Brain pericyte (primary cell): ENCODE measurements at regions not wholly inside any gene's neighbourhood (a gene's known extent, or its start where the extent isn't known, plus 50 kb on each side); places are given as distances from the start of the nearest gene placed in this dataset.
"Not testable (repeated sequence)": the region's sequence is repeated elsewhere in the genome, so short reads cannot be mapped to it uniquely, and the experiment has no call there.

ENCODE experiments used
- DNase-seq: peaks from one replicate; pipeline ENCODE4 v3.0.0-alpha.2; 2012; ENCODE audit warnings: low read depth, low spot score

DNA sequence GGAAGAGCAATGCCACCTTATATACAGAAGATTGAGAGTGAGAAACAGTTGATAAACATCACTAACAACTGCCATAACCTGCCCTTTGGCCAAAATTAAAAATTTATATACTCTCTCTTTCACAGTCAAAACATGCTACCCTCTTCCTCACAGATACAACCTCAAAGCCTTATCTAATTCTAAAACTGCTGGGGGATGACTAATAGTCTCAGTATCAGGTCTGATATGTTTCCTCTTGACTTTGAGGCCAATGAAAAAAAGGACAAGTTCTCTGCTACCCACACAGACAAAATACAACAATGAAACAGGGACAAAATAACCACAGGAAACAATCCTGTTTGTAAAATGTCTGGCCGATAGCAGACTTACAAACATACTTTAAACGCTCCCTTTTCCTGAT, 485.6 kb upstream of the NUDT12 start:
- DNase-seq: no peak

DNA sequence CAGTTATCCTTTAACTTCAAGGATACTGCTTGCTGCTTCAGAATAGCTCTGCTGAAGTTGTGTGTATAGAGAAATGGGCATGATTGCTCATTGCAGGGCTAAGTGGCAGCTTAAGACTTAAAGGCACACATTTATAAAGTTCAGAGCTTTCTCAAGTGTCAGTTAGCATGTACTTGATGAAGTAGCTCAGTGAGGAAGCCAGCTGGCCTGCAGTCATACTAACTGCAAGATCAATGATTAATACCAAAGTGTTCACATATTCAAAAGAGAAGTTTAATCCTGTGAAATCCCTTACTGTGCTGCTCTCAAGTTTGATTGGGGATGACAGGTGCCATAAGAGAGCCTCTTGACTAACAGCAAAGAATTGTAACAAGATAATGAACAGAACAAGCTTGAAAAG, 483.4 kb upstream of the NUDT12 start:
- no peak for DNase-seq

DNA sequence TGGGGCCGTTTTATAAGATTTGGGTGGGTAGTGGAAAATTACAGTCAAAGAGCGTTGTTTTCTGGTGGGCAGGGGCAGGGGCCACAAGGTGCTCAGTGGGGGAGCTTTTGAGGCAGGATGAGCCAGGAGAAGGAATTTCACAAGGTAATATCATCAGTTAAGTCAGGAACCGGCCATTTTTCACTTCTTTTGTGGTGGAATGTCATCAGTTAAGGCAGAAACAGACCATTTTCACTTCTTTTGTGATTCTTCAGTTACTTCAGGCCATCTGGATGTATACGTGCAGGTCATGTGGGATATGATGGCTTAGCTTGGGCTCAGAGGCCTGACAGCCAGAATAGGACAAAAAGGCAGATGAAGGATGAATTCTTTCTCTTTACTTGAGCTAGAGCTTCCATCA, 477.3 kb upstream of the NUDT12 start:
- DNase-seq: not testable (repeated sequence)

DNA sequence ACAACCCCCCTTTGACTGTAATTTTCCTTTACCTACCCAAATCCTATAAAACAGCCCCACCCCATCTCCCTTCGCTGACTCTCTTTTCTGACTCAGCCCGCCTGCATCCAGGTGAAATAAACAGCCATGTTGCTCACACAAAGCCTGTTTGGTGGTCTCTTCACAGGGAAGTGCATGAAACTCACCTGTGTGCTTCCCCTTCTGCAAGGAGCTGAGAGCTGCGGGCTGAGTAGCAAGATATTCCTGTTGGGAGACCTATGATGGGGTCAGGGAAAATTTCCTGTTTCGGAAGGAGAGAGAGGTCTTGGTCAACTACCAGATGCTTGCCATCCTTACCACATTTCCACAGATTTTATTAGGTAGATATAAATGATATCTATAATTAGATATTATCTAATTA, 474.5 kb upstream of the NUDT12 start:
- not testable (repeated sequence) for DNase-seq

DNA sequence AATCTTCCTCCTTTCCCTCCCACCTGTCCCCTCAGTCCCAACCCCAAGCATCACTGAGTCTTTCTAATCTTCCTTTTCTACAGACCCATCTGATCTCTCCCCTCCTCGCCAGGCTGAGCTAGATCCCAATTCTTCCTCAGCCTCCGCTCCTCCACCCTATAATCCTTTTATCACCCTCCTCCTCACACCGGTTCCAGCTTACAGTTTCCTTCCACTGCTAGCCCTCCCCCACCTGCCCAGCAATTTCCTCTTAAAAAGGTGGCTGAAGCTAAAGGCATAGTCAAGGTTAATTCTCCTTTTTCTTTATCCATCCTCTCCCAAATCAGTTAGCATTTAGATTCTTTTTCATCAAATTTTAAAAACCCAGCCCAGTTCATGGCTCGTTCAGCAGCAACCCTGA, 470.6 kb upstream of the NUDT12 start:
- not testable (repeated sequence) for DNase-seq

DNA sequence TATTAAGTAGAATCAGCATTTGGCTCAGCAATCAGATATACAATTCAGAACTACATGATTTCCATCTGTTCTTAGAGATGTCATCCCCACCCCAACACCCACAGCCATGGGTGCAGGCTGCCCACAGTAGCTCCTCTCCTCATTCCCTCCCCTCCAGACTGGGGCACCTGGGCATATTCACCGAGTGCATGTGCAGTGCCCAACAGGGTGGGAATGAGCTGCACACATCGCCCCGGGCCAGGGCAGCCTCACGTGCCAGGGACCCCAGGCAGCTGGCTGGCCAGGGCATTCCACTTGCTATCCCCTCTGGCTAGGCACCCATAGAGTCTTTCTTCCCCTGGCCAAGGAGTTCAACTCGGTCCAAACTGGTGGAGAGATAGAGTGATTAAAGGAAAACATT, 461.9 kb upstream of the NUDT12 start:
- no peak for DNase-seq

DNA sequence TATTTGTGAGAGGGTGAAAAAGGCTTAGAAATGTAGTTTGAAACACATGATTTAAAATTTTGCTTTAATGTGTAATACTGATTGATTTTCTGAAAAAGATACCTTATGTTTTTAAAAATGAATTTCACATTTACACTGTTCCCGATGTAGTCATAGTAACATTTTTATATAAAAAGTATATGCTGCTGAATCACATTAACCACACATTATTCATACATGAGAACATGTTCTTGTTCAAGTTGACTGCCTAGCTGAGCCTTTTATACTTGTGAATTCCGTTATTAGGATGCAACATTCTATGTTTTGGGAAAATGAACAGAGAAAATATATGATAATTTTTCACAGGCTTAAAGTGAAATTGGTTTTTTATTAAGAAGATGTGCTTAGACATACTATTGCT, 461.1 kb upstream of the NUDT12 start:
- DNase-seq: no peak

DNA sequence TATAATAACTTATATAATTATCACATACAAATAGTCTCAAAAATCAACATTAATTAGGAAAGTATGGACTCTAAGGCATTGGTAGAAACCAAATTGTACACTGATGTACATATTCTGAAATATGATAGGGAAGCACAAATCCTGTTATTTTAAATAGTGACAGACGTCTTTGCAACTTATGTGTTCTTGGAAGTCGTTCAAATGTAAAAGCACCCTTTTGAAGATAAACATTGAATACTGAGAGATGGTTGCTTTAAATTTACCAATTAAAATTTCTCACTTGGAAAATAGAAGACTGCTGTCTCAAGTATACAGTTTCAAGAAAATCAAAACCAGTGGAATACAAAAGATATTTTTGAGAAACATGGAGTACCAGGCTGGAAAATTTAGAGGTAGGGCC, 457.4 kb upstream of the NUDT12 start:
- DNase-seq: no peak

DNA sequence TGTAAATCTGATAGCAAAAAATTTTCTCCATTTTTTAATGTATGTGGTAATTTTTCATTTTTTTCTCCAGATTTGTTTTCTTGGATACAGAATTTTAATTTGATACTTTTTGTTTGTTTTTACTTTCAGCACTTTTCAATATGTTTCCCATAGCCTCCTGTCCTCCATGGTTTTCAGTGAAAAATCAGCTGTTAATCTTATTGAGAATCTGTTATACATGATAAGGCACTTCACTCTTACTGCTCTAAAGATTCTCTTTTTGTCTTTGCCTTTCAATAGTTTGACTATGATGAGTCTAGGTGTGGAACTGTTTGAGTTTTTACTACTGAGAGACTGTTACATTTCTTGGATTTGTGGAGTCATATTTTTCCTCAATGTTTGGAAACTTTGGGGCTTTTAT, 455.7 kb upstream of the NUDT12 start:
- no peak for DNase-seq

DNA sequence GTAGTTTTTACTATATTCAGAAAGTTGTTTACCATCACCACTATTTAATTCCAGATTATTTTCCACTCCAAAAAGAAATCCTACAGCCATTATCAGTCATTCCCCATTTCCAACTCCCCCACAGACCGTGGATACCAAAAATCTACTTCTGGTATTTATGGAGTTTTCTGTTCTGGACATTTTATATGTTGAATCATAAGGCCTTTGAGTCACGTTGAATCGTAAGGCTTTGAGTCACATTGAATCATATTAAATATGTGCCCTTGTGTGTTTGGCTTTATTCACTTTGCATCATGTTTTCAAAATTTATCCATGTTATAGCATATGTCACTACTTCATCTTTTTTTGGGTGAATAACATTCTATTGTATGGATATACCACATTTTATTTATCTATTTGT, 454.1 kb upstream of the NUDT12 start:
- DNase-seq: no peak

DNA sequence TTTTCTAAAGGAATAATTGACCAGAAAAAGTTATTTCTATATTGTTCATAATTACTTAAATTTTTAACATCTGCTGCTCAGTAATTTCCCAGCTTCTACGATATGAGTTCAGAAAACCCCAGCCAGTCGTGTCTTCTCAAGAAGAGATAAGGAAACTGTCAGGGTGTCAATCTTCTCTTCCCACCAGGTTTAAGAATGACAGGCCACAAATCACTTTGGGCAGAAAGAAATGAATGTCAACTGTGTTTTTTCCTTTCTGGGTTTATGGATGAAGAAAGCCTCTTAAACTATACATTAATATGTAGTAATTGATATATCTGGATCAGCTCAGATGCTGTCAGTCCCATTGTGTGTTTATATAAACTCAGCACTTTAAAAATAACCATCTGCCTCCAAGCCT, 453.2 kb upstream of the NUDT12 start:
- no peak for DNase-seq

DNA sequence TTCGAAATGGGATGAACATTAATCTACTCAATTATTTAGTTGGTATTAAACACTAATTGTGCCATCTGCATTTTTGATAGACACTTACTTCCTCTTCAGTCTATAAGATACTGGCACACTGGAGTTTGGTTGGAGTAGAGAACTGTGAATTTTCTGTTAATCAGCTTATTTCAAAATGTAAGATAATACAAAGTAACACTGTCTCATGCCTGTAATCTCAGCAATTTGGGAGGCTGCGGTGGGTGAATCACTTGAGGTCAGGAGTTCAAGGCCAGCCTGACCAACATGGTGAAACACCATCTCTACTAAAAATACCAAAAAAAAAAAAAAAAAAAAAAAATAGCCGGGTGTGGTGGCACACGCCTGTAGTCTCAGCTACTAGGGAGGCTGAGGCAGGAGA, 440.2 kb upstream of the NUDT12 start:
- not testable (repeated sequence) for DNase-seq

DNA sequence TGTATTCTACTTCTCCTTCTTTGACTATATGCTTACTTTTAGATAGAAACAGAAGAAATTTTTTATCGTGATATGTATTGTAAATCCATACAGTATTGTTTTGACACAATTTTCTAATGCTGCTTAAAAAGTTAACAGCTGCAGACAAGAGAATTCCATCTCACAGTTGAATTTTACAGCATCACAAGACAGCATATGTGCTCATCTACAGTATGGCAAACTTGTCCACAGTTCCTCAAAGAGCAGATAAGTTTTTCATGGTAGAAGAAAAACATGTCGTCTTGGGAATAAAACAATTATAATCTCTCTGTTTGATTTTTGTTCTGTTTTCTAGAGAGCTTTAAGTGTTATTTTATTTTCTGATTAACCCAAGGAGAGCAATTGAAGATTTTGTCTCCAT, 438.5 kb upstream of the NUDT12 start:
- no peak for DNase-seq

DNA sequence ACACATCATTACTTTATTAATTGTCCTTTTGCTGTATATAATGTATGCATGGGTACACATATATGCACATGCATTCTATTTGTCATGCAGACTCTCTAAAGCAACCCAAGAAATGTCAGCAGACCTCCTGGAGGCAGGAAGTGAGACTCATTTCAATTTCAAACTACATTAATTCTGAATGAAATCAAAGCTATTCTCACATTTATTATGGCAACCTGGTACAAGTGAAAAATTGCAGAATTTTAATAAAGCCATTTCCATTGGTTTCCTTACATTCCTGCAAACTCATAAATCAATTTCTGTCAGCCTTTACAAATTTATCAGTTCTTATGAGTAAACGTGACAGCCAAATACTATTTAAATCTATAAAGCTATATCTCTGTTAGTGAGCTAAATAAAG, 430.4 kb upstream of the NUDT12 start:
- no peak for DNase-seq

DNA sequence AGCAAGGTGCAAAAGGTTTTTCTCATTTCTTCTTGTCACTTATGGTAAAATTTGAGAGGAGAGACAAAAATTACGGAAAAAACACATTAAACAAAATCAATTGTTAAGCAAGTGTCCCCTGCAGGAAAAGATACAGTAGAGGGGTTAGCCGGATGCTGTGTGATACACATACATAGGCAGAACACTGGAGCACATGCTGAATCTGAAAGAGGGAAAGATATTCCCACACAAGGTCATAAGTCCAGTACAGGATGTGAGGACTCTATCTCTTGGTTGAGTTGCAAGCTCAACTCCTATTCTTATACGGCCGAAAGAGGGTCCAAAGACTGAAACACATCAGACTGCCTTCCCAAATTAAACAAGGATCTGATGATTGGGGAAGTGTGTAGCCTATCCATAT, 427.5 kb upstream of the NUDT12 start:
- no peak for DNase-seq

DNA sequence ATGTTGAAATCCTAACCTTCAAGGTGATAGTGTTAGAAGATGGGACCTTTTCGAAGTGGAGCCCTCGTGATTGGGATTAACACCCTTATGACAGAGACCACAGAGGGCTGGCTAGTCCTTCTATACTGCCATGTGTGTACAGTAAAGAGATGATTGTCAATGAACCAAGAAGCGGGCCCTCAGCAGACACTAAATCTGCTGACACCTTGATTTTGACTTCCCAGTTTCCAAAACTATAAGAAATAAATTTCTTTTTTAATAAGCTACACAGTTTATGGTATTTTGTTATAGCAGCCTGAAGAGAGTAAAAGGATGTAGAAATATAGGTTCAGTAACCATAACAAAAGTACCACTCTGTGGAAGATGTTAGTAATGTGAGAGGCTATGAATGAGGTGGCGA, 419.0 kb upstream of the NUDT12 start:
- DNase-seq: no peak

DNA sequence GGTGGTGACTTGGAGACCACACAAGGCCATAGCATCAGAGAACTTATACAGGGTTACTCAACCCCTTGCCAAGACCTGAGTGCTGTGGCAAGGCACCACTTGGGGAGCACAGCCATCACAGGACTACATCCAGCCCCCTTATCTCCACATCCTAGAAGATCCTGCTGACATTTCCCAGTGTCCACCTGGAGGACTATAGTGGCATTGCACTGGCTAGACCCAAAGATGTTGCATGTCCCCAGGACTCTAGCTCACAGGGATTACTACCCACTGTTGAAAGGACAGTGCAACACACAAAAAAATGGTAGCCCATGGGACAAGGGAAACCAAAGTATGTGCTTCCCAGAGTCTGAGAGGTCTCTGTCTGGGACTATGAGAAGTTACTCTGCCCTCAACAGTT, 411.1 kb upstream of the NUDT12 start:
- DNase-seq: no peak

DNA sequence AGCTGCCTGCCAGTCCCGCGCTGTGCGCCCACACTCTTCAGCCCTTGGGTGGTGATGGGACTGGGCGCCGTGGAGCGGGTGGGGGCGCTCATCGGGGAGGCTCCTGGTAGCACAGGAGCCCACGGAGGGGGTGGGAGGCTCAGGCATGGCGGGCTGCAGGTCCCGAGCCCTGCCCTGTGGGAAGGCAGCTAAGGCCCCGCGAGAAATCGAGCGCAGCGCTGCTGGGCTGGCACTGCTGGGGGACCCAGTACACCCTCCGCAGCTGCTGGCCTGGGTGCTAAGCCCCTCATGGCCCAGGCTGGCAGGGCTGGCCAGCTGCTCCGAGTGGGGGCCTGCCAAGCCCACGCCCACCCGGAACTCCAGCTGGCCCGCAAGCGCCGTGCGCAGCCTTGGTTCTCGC, 403.7 kb upstream of the NUDT12 start:
- DNase-seq: not testable (repeated sequence)

DNA sequence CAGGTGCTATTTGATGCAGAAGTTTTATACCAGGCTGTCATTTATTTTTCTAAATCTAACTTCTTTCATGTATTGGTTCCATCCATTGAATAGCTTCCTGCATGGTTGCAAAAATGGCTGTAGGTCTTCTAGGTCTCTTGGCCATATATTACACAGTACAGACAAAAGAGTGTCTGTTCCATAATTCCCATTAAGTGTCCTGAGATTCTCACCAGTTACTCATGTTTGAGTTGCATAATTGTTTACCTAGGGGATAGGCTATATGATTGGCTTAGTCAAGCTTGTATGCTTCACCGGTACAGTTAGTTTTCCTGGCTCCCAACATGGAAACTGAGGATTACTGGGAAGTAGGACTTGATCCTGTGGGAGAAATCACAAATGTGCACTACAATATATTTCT, 399.4 kb upstream of the NUDT12 start:
- no peak for DNase-seq

DNA sequence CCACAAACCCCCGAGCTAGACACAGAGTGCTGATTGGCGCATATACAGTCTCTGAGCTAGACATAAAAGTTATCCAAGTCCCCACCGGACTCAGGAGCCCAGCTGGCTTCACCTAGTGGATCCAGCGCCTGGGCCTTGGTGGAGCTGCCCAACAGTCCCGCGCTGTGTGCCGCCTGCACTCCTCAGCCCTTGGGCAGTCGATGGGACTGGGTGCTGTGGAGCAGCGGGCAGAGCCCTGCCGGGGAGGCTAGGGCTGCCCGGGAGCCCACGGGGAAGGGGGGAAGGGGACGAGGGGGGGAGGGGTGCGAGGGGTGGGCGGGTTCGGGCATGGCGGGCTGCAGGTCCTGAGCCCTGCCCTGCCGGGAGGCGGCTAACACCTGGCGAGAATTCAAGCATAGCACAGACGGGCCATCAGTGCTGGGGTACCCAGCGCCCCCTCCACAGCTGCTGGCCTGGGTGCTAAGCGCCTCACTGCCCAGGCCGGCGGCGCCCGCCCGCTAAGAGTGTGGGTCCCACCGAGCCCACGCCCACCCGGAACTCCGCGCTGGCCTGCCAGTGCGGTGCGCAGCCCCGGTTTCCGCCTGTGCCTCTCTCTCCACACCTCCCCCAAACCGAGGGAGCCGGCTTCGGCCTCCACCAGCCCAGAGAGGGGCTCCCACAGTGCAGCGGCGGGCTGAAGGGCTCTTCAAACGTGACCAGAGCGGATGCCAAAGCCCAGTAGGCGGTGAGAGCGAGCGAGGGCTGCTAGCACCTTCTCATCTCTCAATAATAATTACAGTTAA, 391.2 kb upstream of the NUDT12 start:
- DNase-seq: no peak

DNA sequence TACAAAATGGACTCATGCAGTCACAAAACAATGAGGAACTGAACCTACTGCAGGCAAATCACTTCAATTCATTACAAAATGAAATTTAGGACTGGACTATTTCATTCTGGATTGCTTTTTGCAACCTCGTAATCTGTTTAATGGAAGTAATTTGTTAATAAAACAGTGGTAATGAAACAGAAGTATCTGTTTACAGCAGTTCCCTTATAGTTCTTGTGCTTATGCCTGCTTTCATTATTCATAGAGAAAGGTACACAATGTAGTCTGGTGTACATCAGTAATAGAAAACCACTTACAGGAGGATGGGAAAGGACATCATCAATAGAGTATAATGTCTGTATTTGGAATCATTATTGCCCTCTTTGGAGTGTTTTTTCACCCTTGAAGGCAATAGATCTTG, 389.2 kb upstream of the NUDT12 start:
- no peak for DNase-seq

DNA sequence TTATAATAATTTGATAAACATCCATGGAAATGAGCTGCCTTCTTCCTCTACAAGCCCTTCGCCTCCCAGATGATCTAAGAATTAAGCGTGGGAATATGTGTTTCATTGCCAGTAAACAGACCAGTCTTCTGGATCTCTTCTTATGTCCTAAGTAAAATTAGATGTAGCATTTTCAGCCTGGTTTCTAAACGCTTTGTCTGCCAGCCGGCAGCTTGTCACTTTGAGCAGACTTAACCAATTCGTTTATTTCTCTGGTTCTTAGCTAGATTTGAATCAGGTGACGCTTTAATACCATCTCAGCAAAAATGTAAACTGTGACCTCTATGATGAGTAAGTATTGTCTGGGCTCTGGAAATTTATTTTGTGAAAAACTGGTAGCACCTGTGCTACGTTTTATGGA, 380.6 kb upstream of the NUDT12 start:
- DNase-seq: no peak

DNA sequence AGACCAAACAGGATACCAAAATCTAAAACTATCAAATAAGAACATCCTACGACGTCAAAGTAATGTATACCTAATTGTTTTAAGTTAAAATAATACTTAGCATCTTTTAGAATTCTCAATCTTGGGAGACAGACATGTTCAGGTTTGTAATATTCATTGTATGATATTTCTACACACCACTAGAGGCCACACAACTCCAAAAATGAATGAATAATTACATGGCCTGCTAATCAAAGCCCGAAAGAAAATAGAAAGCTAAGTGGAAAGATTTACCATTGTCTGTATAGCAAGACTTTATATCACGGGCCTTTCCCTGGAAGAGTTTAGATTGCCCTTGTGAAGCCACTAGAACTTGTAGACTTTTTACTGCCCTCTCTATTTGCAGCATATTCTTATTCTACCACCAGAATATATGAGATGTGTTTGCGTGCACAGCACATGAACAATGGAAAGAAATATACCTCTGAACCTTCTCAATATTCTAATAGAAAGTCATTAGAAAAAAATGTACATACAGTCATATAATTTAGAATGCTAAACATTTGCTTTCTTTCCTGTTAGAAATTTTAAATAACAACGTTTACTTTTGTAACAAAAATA, 380.1 kb upstream of the NUDT12 start:
- DNase-seq: no peak

DNA sequence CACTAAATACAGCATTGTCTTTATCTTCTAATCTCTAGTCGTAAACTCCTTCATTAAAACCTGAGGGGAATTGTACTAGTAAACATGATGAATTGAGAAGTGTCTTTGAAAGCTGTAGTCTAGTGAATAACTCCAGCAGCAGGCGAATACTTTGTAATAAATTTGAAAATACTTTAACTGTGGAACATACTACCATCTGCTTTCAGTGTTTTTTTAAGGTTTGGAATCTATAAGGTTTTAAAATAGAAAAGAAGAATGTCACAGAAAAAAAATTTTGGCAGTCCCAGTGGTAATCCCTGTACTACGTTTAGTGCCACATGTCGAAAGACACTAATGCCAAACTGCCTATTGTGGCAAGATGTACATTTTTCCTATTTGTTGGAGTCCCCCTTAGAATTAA, 379.0 kb upstream of the NUDT12 start:
- no peak for DNase-seq
